Femur (tissue), 1 donor: ENCODE measurements at regions not wholly inside any gene's neighbourhood (a gene's known extent, or its start where the extent isn't known, plus 50 kb on each side); places are given as distances from the start of the nearest gene placed in this dataset.

Experiments
- DNase-seq: peaks from one replicate; pipeline ENCODE4 v3.0.0-alpha.2; 2017

DNA sequence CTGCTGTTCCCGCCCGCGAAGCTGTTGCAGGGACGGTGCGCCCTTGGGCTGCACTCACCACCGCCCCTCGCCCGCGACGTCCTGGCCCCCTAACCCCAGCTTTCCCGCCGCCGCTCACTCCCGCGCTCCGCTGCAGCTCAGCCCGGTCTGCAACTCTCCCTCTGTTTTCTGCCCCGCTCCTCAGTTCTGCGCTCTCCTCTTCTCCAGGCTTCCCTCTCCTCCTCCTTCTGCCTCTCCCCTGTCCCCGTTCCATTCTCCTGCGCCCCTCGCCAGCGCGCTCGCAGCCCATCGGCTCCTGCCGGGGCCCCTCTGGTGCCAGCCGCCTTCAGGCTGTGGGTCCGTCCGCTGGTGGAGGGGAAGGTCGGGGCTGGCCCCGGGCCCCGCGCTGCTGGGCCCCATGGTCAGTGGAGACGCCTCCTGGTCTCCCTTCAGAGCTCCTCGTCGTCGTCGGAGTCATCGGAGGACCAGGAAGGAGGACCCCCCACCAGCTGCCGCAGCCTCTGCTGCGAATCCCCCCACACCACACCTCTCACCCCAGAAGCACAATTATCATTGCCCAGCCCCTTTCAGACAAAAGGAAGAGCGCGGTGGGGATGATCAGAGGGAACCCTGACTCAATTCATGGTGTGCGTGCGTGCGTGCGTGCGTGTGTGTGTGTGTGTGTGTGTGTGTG lies 223.2 kb upstream of the FOXF1 start:
- DNase-seq = no peak

DNA sequence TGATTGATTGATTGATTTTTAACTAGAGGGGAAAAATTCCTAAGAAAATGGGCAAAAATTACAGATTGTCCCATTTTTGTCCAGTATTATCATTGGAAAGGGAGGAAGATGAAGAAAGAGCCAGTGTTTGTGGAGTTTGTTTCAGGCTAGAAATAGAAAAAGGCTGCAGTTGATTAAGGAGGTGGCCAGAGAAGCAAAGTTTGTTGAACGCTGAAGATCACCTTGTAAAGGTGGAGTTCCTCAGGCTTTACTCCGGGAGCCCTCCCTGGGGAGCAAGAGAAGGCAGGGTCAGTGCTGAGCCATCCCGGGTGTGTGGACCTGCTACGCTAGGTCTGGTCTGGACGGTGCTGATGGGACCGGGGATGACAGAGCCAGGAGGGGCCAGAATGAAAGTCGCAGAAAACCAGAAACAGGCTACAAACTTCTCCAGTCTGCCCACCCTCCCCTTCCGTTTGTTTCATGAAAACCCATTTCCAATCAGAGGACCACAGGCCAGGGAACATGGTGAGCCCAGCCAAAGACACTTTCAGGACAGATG lies 222.6 kb upstream of the FOXF1 start:
- DNase-seq = no peak

DNA sequence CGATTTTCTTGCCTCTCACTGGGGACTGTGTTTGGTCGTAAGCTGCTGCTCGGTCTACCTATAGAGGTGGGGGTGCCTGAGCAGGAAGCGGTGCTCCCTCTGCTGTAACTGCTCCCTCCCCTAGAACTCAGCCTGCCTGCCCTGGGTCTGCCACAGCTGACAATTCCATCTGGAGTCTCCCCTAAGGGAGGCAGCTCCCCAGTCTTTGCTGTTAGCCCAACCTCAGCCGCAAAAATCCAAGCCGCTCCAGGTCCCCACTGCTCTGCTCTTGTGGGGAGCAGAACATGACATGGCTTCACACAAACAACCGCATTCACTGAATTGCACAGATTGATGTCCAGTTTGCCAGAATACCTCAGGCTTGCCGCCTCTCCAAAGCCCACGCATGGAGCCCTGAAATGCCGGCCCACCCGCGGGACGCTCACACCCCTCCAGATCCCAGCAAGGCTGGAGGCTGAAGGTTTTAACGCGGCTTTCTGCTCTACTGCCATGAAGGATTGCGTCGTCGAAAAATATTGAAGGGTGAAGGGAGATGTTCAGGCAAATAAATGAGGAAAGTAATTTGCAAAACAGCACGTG lies 221.5 kb upstream of the FOXF1 start:
- DNase-seq = no peak

DNA sequence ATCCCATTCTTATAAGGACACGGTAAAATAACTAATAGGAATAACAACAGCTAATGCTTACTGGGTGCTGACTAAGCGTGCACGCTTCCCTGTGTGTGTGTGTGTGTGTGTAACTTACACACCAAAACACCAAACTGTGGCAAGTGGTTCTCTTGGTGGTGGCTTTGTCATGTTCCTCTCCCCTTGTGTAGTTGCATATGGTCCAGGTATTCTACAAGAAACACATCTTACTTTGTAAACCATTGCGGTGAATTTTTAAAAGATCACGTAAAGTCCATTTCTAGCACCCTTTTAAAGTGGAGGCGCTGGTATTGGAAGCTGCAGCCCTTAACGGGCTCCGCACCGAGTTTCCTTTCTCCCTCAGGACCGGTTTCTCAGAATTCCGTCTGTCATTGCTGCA lies 221.0 kb upstream of the FOXF1 start:
- no peak for DNase-seq

DNA sequence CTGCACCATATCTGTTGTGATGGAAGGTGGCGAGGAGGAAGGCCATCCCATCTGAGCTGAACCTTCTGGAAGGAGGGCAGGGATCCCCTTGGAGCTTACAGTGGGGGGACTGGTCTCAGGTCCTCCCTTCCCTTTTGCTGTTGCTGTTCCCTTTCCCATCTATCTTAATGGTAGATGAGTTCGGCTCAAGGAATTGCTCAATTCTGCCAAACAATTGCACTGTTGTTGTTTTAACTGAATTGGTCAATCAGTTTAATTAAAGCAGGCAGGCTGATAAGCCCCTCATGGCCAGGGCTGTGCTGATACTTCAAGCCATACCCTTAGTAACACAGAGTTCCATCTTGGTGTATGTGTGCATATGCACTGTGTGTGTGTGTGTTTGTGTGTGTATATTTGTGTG lies 220.4 kb upstream of the FOXF1 start:
- DNase-seq = no peak

DNA sequence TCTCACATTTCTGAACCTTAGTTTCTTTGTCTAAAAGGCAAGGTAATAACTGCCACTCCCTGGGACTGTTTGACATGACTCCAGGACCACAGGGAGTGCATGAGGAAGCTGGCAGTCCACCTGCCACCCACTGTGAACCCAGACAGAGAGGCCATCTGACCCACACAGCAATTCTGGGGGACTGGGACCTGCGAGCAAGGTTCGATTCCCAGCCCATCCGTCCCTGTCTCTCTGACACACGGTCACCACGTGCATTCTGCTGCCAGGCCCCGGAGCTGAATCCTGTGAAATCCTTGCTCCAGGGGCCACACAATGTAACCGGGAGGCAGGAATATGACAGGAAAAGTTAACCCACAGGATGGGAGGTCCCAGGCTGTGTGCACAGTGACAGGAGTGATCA lies 218.8 kb upstream of the FOXF1 start:
- DNase-seq = no peak

DNA sequence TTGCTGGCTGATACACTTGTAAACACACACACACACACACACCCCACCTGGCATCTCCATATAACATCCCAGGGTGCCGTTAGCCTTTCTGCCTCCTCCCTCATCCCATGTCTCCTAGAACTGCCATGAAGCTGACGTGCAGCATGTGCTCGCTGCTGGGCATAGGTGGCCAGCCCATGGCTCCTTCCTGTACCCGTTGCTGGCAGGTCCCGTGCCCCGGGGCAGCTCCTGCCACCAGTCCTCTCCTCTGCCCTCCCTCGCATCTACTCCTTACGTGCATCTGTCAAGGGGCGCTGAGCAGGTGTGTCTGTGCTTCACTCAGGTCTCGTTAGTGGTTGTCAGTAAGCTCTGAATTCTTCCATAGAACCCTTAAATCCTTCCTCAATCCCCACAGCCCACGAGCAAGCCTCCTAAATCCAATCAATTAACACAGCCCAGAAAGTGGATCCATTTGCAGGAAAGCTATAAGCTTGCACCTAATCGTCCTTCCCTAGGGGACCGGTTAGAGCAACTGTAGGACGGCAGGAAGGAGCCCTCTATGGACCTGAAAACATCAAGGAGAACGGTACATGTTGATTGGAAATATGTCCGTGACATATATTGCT lies 218.1 kb upstream of the FOXF1 start:
- no peak for DNase-seq

DNA sequence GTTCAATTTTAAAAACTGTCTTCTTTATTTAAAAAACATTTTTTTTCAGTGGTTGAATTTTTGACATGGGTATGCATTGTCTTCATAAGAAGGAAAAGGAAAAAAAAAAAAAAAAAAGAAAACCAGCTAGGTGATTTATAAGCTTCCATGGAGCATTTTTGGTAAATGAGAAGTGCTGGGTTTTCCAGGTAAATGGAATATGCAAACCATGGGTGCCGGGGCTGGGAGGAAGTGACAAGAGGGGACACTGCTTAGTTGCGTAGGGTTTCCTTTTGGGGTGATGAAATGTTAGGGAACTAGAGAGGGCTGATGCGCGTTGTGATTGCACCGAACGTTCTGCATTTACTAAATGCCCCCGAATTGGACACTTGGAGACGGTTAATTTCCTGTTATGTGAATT lies 217.4 kb upstream of the FOXF1 start:
- DNase-seq = no peak

DNA sequence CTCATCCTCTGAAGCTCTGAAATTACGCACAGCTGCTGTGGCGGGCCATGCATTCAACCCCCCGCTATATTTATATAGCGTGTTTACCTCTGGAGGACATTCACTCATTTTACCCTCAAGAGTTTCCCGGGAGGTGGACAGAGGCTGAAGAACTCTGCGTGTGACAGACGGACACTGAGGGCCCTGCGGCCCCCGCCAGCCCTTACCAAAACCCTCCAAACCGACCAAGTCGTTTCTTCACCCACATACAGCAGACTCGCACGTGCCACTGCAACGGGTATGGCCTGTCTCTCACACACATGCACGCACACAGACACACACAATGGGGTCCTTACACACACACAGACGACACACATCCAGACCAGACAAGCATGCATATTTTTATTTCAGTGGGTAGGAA lies 216.4 kb upstream of the FOXF1 start:
- no peak for DNase-seq

DNA sequence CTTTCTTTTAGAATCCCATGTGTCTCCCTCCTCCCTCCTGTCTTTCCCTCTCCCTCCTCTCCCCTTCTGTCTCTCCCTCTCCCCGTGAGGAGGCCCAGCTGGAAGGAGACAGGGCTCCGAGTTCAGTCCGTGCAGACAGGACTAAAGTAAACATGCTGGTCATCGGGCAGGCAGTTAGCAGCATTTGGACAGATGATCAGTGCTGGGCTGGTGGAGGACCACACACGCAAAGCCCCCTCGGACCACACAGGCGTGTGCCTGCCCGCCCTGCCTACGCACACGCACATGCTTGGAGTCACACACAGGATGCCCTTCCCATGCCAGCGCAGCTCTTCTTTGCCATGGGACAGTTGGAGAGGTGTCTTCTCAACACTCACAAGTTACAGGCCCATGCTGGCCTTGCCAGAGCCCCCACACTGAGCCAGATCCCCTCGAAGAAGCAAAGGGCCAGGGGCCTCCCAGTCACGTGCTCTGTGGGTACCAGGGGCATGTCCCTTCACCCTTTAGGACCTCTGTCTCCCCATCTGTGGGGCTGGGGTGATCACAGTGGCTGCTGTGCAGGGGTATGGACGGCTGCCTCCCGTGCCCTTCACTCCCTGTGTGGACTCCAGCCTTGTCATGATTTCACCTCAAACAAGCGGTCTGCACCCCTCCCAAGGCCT lies 215.7 kb upstream of the FOXF1 start:
- DNase-seq = no peak

DNA sequence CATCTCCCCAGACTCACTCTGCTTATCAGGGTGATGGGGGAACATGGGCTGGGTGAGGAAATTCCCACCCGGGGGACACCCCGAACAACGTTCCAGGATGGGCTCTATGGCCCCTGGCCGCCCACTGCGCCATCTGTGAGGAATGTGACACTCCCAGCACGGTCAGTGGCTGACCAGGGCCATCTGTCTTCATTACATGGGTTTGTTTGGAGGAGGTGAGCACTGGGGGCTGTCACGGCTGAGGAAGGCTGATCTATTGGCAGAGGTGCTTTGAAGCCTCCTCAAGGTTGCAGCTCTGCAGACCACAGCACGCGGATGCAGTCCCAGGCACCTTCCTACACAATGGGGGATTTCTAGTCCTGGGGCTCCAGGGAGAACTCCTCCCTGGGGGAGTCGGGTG lies 214.1 kb upstream of the FOXF1 start:
- DNase-seq = no peak

DNA sequence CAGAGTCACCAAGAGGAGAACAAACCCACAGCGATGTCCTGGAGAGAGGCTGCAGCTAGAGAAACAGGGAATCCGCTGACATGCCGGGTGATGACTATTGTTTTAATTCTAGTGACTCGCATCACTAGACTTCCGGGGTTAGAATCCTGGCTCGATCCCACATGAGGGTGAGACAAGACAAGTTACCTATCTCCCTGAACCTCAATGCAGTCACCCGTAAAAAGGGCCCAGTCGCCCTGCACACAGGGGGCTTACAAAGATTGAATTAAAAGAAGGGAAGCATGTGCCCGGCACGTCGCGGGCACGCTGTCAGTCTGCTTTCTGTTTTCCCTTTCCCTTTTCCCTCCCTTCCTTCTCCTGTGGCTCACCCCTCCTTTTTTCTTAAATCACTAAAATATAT lies 212.9 kb upstream of the FOXF1 start:
- DNase-seq = no peak

DNA sequence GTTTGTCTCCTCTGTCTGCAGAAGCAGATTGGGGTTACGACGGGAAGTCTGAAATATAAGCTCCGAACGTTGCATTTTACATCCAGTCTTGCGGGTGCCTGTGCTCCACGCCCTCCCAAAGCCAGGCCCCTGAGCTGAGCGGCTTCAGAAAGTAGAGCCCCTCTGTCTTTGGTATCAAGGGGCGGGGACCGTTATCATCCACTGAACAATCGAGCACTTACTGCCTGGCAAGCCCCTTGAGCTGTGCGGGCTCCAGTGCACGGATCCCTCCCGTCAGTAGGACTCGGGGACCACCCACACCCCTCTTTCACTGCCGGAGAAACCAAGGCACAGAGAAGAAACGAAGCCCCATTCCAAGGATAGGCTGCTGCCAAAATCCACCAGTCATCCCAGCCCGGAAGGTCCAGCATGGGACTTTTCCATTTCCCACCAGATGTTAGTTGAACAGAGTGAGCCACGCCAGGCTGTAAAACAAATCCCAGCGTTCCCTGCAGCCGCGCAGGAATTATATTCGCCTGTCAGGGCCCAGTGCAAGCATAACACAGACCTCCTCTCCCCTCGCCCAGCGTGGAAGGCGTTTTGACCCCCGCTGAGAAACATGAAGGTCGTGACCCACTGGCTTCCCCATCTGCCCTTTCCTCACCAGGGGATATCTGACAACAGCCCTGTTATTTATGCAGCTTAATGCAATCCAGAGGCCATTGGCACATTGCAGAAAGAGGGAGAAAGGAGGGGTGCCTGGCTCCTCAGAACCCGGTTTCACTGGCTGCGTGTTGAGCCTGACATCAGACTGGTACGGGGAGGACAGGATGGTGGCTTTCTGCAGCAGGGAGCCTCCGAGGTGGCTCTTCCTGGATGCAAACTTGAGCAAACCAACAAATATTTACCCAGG lies 212.2 kb upstream of the FOXF1 start:
- DNase-seq = no peak

DNA sequence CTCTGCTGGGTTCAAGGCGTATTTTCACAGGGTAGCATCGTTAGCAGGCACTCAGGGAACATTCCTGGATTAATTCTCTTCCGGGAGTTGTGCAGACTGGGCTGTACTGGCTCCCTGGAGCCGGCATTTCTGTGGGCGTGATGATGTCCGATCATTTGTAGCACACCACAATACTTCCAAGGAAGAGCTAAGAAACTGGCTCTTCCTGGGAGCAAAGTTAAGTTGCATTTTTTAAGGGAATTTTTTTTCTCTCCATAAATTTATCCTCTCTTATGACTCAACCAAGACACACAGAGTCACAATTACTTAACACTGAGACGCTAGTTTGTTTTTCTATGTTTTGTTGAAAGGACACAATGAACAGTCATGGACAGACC lies 211.6 kb upstream of the FOXF1 start:
- DNase-seq = no peak

DNA sequence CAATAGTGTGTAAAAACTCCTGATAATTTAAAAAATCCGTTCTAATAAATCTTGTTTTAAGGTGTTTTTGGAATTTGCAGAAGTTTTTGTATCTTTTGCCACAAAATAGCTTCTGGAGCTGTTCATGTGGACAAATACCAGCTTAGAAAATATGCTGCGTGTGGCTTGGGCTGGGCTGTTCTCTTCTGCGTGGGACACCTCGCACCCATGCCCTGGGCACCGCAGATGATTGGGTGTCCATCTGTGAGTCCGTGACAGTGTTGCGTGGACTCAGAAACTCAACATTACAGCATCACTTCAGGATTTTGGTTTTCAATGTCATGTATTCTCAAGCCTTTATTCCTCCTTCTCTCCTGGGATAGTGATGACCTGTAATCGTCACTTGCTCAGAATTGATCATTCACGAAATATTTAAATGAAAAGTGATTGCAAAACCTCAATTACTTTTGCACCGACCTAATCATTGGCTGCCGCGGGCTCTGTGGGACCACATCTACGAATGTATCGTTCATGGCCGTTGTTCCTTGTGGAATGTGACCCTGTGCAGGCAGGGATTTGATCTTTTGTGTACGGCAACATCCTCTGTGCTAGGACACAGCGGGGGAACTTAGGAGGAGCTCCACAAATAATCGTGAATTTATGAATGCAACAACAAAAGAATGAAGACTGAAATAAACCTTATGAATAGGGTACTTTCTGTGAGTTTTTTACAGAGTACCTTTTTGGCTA lies 210.3 kb upstream of the FOXF1 start:
- DNase-seq = no peak

DNA sequence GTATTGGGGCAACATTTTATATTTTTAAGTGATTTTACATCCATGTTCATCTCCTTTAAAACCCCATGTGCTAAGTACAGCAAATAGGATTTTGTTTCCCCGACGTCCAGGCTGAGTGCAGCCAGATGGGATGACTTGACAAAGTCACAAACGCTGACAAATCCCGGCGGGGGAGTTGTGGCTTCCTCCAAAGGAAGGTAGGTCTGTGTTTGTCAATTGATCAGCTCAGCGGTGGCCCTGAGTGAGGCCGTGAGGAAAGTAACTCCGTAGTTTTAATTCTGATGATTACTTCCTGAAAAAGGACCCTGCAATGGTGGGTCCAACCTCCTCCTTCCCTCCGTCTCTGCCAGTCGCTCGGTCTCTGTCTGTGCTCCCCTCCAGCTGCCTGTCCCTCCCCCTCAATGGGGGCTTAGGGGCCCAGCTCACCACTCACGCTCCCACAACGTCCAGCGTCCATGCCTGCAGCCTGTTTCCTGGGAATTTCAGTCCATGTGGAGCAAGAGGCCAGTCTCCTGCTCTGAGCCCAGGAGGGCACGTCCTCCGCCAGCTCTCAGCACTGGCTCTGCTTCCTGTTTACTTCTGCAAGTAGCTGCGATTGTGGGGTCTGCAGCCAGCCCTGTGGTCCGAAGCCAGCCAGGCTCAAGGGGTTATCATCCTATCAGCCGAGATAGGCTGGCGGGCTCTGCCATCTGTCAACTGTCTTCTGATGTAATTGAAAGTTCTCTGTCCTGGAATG lies 209.4 kb upstream of the FOXF1 start:
- no peak for DNase-seq

DNA sequence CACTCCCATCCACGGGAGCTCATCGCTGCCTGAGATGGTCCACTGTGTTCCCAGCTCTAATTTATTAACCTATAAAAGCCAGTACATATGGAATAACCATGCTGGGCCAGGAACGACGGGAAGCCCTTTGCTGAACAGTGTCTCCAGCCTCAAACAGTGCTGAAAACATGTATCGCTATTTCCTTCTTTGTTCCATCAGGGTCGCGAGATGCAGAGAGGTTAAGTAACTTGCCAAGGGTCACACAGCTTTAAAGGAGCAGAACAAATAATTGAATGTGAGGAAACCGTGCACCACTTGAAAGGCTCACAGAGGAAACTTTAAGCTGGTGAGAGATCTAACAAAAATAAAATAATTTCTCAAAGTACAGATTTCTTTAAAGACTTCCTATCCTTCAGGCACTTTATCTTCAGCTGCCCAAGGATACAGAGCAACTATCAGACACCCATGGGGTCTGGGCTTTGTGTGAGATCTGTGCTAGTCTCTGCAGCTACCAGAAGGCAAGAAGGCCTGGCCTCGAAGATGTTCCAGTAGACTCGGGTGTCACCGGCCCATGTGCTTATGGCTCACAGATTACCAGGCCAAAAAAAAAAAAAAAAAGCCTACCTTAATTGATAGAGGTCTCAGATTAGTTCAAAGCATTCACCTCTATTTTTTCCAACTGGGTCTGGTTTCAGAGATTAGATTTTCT lies 207.8 kb upstream of the FOXF1 start:
- DNase-seq = no peak

DNA sequence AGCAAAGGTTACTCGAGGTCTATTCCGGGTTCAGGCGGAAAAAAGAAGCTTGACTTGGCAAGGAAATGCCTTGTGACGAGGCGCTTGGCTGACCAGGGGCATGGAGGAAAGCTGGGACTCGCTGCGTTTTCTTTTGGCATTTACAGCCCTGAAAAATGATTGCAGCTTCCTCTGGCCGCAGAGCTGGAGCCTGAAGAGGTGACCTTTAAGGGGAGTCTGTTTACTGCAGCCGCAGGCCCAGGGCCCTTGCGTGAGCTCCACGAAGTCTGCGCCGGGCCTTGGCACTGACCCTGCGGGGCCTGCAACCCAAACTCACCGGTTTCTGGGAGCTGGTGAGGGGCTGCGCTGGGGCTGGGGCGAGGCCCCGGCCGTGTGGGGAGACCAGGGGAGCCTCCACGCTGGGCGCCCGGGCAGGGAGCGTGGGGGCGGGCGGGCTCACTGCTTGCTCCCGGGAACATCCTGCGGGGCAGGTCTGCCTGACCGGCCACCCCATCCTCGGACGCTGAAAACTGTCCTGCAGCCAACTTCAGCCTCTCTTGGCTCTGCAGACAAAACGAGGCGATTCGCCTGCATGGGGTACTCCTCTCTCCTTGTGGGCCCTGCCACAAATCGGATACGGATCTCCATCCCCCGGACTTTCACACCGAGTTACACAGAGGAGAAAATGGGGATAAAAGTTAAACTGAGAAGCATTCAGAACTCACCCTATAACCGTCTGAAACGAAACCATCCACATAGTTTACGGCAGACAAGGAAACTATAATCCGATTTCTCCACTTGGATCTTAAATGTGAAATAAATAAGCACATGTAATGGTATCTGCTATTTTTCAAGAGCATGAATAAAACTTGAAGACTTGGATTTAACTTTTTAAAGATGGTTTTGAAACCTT lies 206.3 kb upstream of the FOXF1 start:
- no peak for DNase-seq

DNA sequence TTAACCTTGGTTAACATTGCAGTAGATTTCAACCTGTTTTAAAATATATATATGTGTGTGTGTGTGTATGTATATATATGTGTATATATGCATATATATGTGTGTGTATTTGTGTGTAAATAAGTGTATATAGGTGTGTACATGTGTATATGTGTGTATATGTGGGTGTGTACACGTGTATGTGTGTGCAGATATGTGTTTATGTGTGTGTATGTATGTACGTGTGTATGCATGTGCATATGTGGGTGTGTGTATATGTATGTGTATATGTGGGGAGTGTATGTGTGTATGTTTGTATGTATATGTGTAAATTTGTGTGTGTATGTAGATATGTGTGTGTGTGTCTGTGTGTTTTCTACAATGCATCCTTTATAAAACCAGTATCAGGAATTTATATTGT lies 205.5 kb upstream of the FOXF1 start:
- no peak for DNase-seq

DNA sequence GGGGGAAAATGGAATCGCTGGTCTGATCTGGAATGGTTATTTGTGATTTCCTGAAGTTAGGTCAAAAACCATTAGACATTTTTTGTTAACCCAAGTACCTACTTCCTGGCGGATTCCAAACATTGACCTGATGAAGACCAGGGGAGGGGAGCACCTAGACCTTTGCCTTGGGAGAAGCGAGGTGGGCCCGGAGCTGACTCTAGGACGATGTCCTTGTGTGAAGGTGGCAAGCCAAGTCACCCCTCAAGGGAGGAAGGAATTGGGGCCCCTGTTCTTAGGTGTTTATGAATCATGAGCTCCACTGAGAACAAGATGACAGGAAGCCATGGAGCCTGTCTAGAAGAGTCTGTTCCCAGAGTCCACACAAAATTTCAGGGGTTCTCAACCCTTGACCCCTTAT lies 204.9 kb upstream of the FOXF1 start:
- DNase-seq = no peak
